H1 (cell line): ENCODE measurements at regions not wholly inside any gene's neighbourhood (a gene's known extent, or its start where the extent isn't known, plus 50 kb on each side); places are given as distances from the start of the nearest gene placed in this dataset.

Experiments
- BRCA1 ChIP-seq: IDR thresholded peaks from 2 replicates; pipeline ENCODE4 v1.6.1; 2012; ENCODE audit warnings: low read depth, low read length, improper control_type of control experiment
- NRF1 ChIP-seq: IDR thresholded peaks from 2 replicates; pipeline ENCODE4 v1.6.1; 2011; ENCODE audit warnings: mild to moderate bottlenecking, low read depth, low read length, improper control_type of control experiment

DNA sequence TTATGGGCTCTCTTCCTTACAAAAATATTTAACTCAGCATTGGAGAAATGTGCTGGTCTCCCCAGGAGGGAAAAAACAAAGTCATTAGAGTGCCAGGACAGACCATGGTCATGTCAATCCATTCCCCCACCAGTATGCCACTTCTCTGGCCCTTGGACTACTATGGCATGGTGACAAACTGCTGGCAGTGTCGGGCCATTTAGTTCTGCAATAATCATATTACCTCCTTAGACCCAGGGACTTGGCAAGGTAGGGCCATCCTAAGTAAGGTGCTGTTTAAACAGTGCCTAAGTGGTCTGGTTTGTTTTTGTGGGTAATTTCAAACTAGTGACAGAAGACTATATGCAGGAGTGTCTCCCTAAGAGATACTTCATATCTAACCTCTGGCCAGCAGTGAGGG, 177.8 kb upstream of the STK32A start (continued):
- no peak for TF ChIP-seq NRF1
- TF ChIP-seq BRCA1, result no peak
